Osteoblast (primary cell): ENCODE measurements at regions not wholly inside any gene's neighbourhood (a gene's known extent, or its start where the extent isn't known, plus 50 kb on each side); places are given as distances from the start of the nearest gene placed in this dataset.

Source experiments
- DNase-seq: peaks from one replicate; pipeline ENCODE4 v3.0.0; 2011; ENCODE audit warnings: low spot score, mixed read lengths; ENCODE audit not compliant: insufficient read length; ENCODE audit errors: missing footprints
- H2AFZ ChIP-seq: 2 replicates; pipeline ENCODE4 v1.6.0; 2011; ENCODE audit warnings: mild to moderate bottlenecking, low read length
- H3K27ac ChIP-seq: 2 replicates; pipeline ENCODE4 v1.5.1; 2011; ENCODE audit warnings: mild to moderate bottlenecking, low read depth, low read length, moderate library complexity
- H3K27me3 ChIP-seq: 2 replicates; pipeline ENCODE4 v1.6.0; 2012; ENCODE audit warnings: mild to moderate bottlenecking, control low read depth, inconsistent platforms, low read length, moderate library complexity; ENCODE audit not compliant: insufficient read depth
- H3K36me3 ChIP-seq: 2 replicates; pipeline ENCODE4 v1.5.1; 2011; ENCODE audit warnings: mild to moderate bottlenecking, low read length, control low read depth, moderate library complexity; ENCODE audit not compliant: insufficient read depth
- H3K4me1 ChIP-seq: 2 replicates; pipeline ENCODE4 v1.5.1; 2011; ENCODE audit warnings: mild to moderate bottlenecking, low read length, control low read depth, moderate library complexity; ENCODE audit not compliant: insufficient read depth
- H3K4me2 ChIP-seq: 2 replicates; pipeline ENCODE4 v1.6.0; 2011; ENCODE audit warnings: mild to moderate bottlenecking, low read length; ENCODE audit not compliant: insufficient read depth
- H3K4me3 ChIP-seq: fragments of 200-600 bp; sonication (generic); 3 replicates; pipeline ENCODE4 v1.5.1; 2012; ENCODE audit warnings: mild to moderate bottlenecking, low read length, inconsistent platforms; ENCODE audit not compliant: insufficient read depth
- H3K79me2 ChIP-seq: 2 replicates; pipeline ENCODE4 v1.6.0; 2012; ENCODE audit warnings: mild to moderate bottlenecking, low read length, control low read depth, inconsistent platforms; ENCODE audit not compliant: insufficient read depth
- H3K9me3 ChIP-seq: 2 replicates; pipeline ENCODE4 v1.5.1; 2011; ENCODE audit warnings: low read depth, low read length, control low read depth
- H4K20me1 ChIP-seq: 2 replicates; pipeline ENCODE4 v1.6.0; 2012; ENCODE audit warnings: mild to moderate bottlenecking, low read length, control low read depth; ENCODE audit not compliant: insufficient read depth
- CTCF ChIP-seq: IDR thresholded peaks from 2 replicates; pipeline ENCODE4 v1.5.1; 2011; ENCODE audit warnings: mild to moderate bottlenecking, low read depth, low read length, moderate library complexity; ENCODE audit errors: extremely low read depth

GRCh38 chr21:35211782-35212181, 162.7 kb upstream of the RUNX1 start:
- no peaks in the 10 kb centered on the region for H3K27me3 ChIP-seq
- no peaks in the 10 kb centered on the region for H3K36me3 ChIP-seq
- H3K9me3 ChIP-seq, result no peaks in the 10 kb centered on the region
- no peak overlapping the region for H3K27ac ChIP-seq
- H3K79me2 ChIP-seq, result no peaks in the 10 kb centered on the region
- no peak overlapping the region for H3K4me3 ChIP-seq
- DNase-seq, result no peak
- H3K4me2 ChIP-seq, result no peak overlapping the region
- H2AFZ ChIP-seq, result no peak overlapping the region
- peaks cover 28% of the 10 kb centered on the region for H3K4me1 ChIP-seq
- no peaks in the 10 kb centered on the region for H4K20me1 ChIP-seq
- TF ChIP-seq CTCF, result no peak

- Histone ChIP-seq H3K9me3 (no peaks in the 10 kb centered on the region), H3K79me2 (no peaks in the 10 kb centered on the region), H3K4me3 (no peak overlapping the region), H3K27ac (no peak overlapping the region), H3K4me2 (no peak overlapping the region), H4K20me1 (no peaks in the 10 kb centered on the region), H3K4me1 (peaks cover 35% of the 10 kb centered on the region), H2AFZ (no peak overlapping the region), H3K27me3 (no peaks in the 10 kb centered on the region), H3K36me3 (no peaks in the 10 kb centered on the region)
- no peak for TF ChIP-seq CTCF
- DNase-seq, result no peak
Observed at GRCh38 chr21:35210093-35210492, 161.0 kb upstream of the RUNX1 start.

GRCh38 chr21:35208810-35209517, 159.9 kb upstream of the RUNX1 start:
- no peaks in the 10 kb centered on the region for H3K79me2 ChIP-seq
- H3K27ac ChIP-seq, result peak overlapping the region; percentile 83
- no peaks in the 10 kb centered on the region for H3K36me3 ChIP-seq
- H3K9me3 ChIP-seq, result no peaks in the 10 kb centered on the region
- no peak for TF ChIP-seq CTCF
- H4K20me1 ChIP-seq, result no peaks in the 10 kb centered on the region
- DNase-seq, result peak; percentile 34
- peak overlapping the region; percentile 7 for H2AFZ ChIP-seq
- peak overlapping the region; percentile 65 for H3K4me2 ChIP-seq
- H3K4me1 ChIP-seq, result peaks cover 42% of the 10 kb centered on the region
- peak overlapping the region; percentile 27 for H3K4me3 ChIP-seq
- H3K27me3 ChIP-seq, result no peaks in the 10 kb centered on the region

- Histone ChIP-seq H3K79me2 (no peaks in the 10 kb centered on the region), H3K27ac (peak overlapping the region; percentile 83), H3K4me1 (peaks cover 51% of the 10 kb centered on the region), H4K20me1 (no peaks in the 10 kb centered on the region), H2AFZ (peak overlapping the region; percentile 70), H3K9me3 (no peaks in the 10 kb centered on the region), H3K4me2 (peak overlapping the region; percentile 65), H3K27me3 (no peaks in the 10 kb centered on the region), H3K4me3 (peak overlapping the region; percentile 27), H3K36me3 (no peaks in the 10 kb centered on the region)
- DNase-seq, result no peak
- no peak for TF ChIP-seq CTCF
Observed at GRCh38 chr21:35208104-35208503, 159.0 kb upstream of the RUNX1 start.
